ENCODE measurements at regions not wholly inside any gene's neighbourhood (a gene's known extent, or its start where the extent isn't known, plus 50 kb on each side); places are given as distances from the start of the nearest gene placed in this dataset.
"Not testable (repeated sequence)": the region's sequence is repeated elsewhere in the genome, so short reads cannot be mapped to it uniquely, and the experiment has no call there.

- not testable (repeated sequence) for H3K9ac ChIP-seq (ENCODE audit: low read depth, low read length); H3K27ac ChIP-seq (ENCODE audit: low read length); H3K4me3 ChIP-seq (ENCODE audit: low read length); H3K36me3 ChIP-seq (ENCODE audit: insufficient read depth, low read depth, low read length); H3K9me3 ChIP-seq (ENCODE audit: insufficient read depth, low read depth, low read length); H3K27me3 ChIP-seq (ENCODE audit: insufficient read depth, low read length)
- H3K4me1 ChIP-seq (ENCODE audit: insufficient read depth, low read length), result peaks cover 10% of the 10 kb centered on the region; the same call in 1 of the 2 replicates
Observed at GRCh38 chr2:133647386-133647785, 79.1 kb upstream of the NCKAP5 start.

- no peak overlapping the region for H3K9ac ChIP-seq (ENCODE audit: low read depth, low read length)
- no peaks in the 10 kb centered on the region; the same call in 1 of the 2 replicates for H3K9me3 ChIP-seq (ENCODE audit: insufficient read depth, low read depth, low read length)
- no peaks in the 10 kb centered on the region for H3K36me3 ChIP-seq (ENCODE audit: insufficient read depth, low read depth, low read length)
- no peaks in the 10 kb centered on the region for H3K27me3 ChIP-seq (ENCODE audit: insufficient read depth, low read length)
- no peaks in the 10 kb centered on the region for H3K4me1 ChIP-seq (ENCODE audit: insufficient read depth, low read length)
- no peak overlapping the region for H3K4me3 ChIP-seq (ENCODE audit: low read length)
- no peak overlapping the region for H3K27ac ChIP-seq (ENCODE audit: low read length)
Observed at GRCh38 chr2:133651861-133652260, 83.6 kb upstream of the NCKAP5 start.

GRCh38 chr2:133652398-133652797, 84.1 kb upstream of the NCKAP5 start:
- Histone ChIP-seq H3K9ac (ENCODE audit: low read depth, low read length) (no peak overlapping the region), H3K36me3 (ENCODE audit: insufficient read depth, low read depth, low read length) (no peaks in the 10 kb centered on the region), H3K4me3 (ENCODE audit: low read length) (no peak overlapping the region), H3K4me1 (ENCODE audit: insufficient read depth, low read length) (no peaks in the 10 kb centered on the region), H3K27ac (ENCODE audit: low read length) (no peak overlapping the region), H3K27me3 (ENCODE audit: insufficient read depth, low read length) (no peaks in the 10 kb centered on the region), H3K9me3 (ENCODE audit: insufficient read depth, low read depth, low read length) (no peaks in the 10 kb centered on the region; the same call in 1 of the 2 replicates)

DNA sequence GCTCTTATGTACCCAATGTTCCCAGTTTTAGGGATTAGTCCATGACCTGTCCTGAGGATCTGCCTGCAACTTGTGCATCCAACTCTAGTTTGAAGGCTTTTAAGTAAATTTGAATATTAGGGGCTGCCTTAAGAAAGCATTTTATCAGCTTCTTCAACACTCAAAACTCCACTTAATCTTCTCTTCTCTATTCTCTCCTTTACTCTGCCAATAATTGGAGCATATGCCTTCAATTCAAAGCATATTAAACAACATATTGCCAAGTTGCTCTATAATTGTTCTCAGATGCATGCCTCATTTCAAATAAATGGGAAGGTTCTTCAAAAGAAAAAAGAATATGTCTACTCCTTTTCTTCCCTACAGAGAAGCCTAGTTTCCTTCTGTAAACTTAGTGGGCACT, 84.8 kb upstream of the NCKAP5 start:
- no peak overlapping the region for H3K9ac ChIP-seq (ENCODE audit: low read depth, low read length)
- H3K4me3 ChIP-seq (ENCODE audit: low read length), result no peak overlapping the region
- no peaks in the 10 kb centered on the region; the same call in 1 of the 2 replicates for H3K4me1 ChIP-seq (ENCODE audit: insufficient read depth, low read length)
- H3K27me3 ChIP-seq (ENCODE audit: insufficient read depth, low read length), result no peaks in the 10 kb centered on the region
- no peak overlapping the region for H3K27ac ChIP-seq (ENCODE audit: low read length)
- H3K36me3 ChIP-seq (ENCODE audit: insufficient read depth, low read depth, low read length), result no peaks in the 10 kb centered on the region
- no peaks in the 10 kb centered on the region; the same call in 1 of the 2 replicates for H3K9me3 ChIP-seq (ENCODE audit: insufficient read depth, low read depth, low read length)

DNA sequence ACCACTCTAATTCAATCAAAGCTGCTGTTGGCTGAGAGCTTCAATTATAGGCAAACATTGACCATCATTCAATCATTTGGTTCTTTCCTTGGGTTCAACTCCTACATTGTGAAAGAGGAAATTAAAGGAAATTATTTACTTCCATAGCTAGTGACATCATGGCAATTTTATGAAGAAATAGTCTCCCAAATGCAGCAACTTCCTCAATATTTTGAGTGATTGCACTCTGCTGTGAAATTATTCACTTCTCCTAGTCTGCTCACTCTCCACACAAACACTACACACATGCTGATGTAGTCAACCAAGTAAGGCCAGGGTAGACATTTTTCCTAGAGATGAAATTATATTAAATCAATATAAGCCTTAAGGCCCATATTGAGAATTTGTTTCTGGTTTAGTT, 86.7 kb upstream of the NCKAP5 start:
- Histone ChIP-seq H3K4me1 (ENCODE audit: insufficient read depth, low read length) (no peaks in the 10 kb centered on the region; the same call in 1 of the 2 replicates), H3K4me3 (ENCODE audit: low read length) (no peak overlapping the region), H3K9me3 (ENCODE audit: insufficient read depth, low read depth, low read length) (no peaks in the 10 kb centered on the region), H3K27ac (ENCODE audit: low read length) (no peak overlapping the region), H3K36me3 (ENCODE audit: insufficient read depth, low read depth, low read length) (no peaks in the 10 kb centered on the region), H3K9ac (ENCODE audit: low read depth, low read length) (no peak overlapping the region), H3K27me3 (ENCODE audit: insufficient read depth, low read length) (no peaks in the 10 kb centered on the region)

DNA sequence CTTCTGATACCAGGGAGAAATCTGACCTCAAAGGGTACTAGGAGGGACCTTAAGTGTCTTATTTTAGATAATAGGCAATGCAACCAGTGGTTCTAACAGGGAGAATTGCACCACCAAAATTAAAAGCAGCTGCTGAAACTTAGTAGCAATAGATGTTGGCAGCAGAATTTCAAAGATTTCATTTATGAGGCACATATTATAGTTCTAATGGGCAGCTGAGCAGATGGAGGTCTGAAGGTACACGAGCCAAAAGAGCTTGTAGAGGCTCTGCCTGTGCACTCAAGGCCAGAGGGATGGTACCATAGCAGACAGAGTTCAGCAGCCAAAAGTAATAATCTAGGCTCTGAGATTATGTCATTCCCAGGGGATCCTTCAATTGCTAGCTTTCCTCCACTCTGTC, 87.3 kb upstream of the NCKAP5 start:
- Histone ChIP-seq H3K4me3 (ENCODE audit: low read length) (no peak overlapping the region), H3K27me3 (ENCODE audit: insufficient read depth, low read length) (no peaks in the 10 kb centered on the region), H3K27ac (ENCODE audit: low read length) (no peak overlapping the region), H3K4me1 (ENCODE audit: insufficient read depth, low read length) (no peaks in the 10 kb centered on the region; the same call in 1 of the 2 replicates), H3K9me3 (ENCODE audit: insufficient read depth, low read depth, low read length) (no peaks in the 10 kb centered on the region), H3K36me3 (ENCODE audit: insufficient read depth, low read depth, low read length) (no peaks in the 10 kb centered on the region), H3K9ac (ENCODE audit: low read depth, low read length) (no peak overlapping the region)

DNA sequence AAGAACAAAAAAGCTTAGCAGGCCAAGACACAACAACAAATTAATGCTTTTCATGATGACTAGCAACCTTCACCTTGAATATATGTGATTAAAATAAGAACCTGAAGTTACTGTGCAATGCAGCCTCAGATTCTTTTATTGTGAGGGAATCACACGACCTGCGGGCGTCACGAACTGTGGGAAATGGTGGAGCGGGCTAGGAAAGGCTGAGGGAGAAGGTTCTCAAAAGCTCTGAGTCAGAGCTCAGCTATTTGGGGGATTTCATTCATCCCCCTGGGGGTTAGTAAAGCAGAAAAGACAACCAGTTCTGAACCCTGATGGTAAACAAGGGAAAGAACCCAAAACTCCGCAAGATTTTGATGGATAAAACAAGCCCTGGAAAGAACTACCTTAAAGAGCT, 89.3 kb upstream of the NCKAP5 start:
- H3K27ac ChIP-seq (ENCODE audit: low read length), result no peak overlapping the region
- H3K27me3 ChIP-seq (ENCODE audit: insufficient read depth, low read length), result no peaks in the 10 kb centered on the region
- no peaks in the 10 kb centered on the region for H3K36me3 ChIP-seq (ENCODE audit: insufficient read depth, low read depth, low read length)
- no peaks in the 10 kb centered on the region; the same call in 1 of the 2 replicates for H3K4me1 ChIP-seq (ENCODE audit: insufficient read depth, low read length)
- H3K4me3 ChIP-seq (ENCODE audit: low read length), result no peak overlapping the region
- H3K9me3 ChIP-seq (ENCODE audit: insufficient read depth, low read depth, low read length), result no peaks in the 10 kb centered on the region
- H3K9ac ChIP-seq (ENCODE audit: low read depth, low read length), result no peak overlapping the region

DNA sequence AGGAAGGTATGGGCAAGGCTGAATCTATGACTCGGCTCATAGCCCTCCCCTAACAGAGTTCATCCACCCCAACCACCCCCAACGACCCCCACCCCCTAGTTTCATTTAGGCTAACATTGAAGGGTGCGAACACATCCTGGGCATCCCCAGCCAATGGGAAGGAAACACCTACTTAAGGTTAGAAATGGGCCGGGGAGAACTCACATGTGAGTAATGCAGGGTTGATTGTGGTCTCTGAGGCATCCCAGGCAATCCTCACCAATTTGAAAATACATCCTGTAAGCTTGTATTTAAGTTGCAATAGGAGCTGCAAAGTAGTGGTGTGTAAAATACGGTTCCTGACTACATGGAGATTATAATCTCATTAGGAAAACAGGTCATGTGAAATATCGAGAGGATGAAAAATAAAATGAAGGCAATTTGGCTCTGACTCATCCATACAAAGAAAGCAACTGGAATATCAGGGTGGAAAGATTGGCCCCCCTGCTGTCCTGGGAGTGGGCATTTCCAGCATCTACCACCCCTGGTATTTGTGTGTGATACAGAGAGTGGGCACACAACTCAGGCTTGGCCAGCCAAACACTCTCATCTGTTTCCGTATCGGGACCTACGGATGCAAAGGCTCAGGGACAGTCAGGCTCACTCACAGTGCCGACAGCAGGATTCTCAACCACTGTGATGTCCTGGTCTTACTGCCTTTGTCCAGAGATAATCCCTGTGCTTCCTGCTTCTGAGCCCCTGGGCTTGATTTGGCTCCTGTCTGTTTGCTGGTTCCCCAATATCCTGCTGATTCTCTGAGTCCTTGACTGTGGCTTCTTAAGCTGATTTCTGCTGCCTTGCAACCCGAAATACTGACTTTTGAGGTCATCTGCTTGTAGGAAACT, 90.0 kb upstream of the NCKAP5 start:
- no peaks in the 10 kb centered on the region for H3K36me3 ChIP-seq (ENCODE audit: insufficient read depth, low read depth, low read length)
- no peaks in the 10 kb centered on the region for H3K27me3 ChIP-seq (ENCODE audit: insufficient read depth, low read length)
- no peaks in the 10 kb centered on the region; the same call in 1 of the 2 replicates for H3K4me1 ChIP-seq (ENCODE audit: insufficient read depth, low read length)
- H3K27ac ChIP-seq (ENCODE audit: low read length), result no peak overlapping the region
- no peaks in the 10 kb centered on the region for H3K9me3 ChIP-seq (ENCODE audit: insufficient read depth, low read depth, low read length)
- no peak overlapping the region for H3K4me3 ChIP-seq (ENCODE audit: low read length)
- H3K9ac ChIP-seq (ENCODE audit: low read depth, low read length), result no peak overlapping the region

GRCh38 chr2:133660510-133660909, 92.2 kb upstream of the NCKAP5 start:
- Histone ChIP-seq H3K36me3 (ENCODE audit: insufficient read depth, low read depth, low read length) (no peaks in the 10 kb centered on the region), H3K9ac (ENCODE audit: low read depth, low read length) (no peak overlapping the region), H3K9me3 (ENCODE audit: insufficient read depth, low read depth, low read length) (no peaks in the 10 kb centered on the region), H3K4me1 (ENCODE audit: insufficient read depth, low read length) (no peaks in the 10 kb centered on the region; the same call in 1 of the 2 replicates), H3K27me3 (ENCODE audit: insufficient read depth, low read length) (no peaks in the 10 kb centered on the region), H3K27ac (ENCODE audit: low read length) (no peak overlapping the region), H3K4me3 (ENCODE audit: low read length) (no peak overlapping the region)

GRCh38 chr2:133661392-133661791, 93.1 kb upstream of the NCKAP5 start:
- H3K27me3 ChIP-seq (ENCODE audit: insufficient read depth, low read length), result no peaks in the 10 kb centered on the region
- H3K4me1 ChIP-seq (ENCODE audit: insufficient read depth, low read length), result no peaks in the 10 kb centered on the region; the same call in 1 of the 2 replicates
- no peaks in the 10 kb centered on the region for H3K9me3 ChIP-seq (ENCODE audit: insufficient read depth, low read depth, low read length)
- H3K9ac ChIP-seq (ENCODE audit: low read depth, low read length), result no peak overlapping the region
- H3K27ac ChIP-seq (ENCODE audit: low read length), result no peak overlapping the region
- H3K36me3 ChIP-seq (ENCODE audit: insufficient read depth, low read depth, low read length), result no peaks in the 10 kb centered on the region
- H3K4me3 ChIP-seq (ENCODE audit: low read length), result no peak overlapping the region

GRCh38 chr2:133666621-133667020, 98.4 kb upstream of the NCKAP5 start:
- no peak overlapping the region for H3K9ac ChIP-seq (ENCODE audit: low read depth, low read length)
- peaks cover 6% of the 10 kb centered on the region; the same call in 1 of the 2 replicates for H3K9me3 ChIP-seq (ENCODE audit: insufficient read depth, low read depth, low read length)
- H3K4me3 ChIP-seq (ENCODE audit: low read length), result no peak overlapping the region
- H3K36me3 ChIP-seq (ENCODE audit: insufficient read depth, low read depth, low read length), result no peaks in the 10 kb centered on the region
- no peaks in the 10 kb centered on the region for H3K4me1 ChIP-seq (ENCODE audit: insufficient read depth, low read length)
- no peak overlapping the region for H3K27ac ChIP-seq (ENCODE audit: low read length)
- no peaks in the 10 kb centered on the region for H3K27me3 ChIP-seq (ENCODE audit: insufficient read depth, low read length)

DNA sequence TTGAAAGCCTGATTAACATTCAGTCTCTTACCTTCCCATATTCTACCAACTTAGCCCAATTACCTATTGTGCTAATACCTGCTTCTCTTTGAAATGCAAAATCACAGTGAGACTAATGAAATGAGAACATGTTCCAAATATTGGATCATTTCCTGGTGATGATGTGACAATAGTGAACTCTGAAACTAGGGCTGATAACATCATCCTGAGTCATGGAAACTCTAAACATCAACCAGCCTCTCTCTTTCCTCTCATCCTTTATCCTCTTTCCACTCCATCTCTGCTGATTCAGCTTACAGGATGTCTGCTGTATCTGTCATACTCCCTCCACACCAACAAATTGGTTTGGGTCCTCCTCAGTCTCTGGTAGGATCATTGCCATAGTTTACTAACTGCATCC, 98.8 kb upstream of the NCKAP5 start:
- H3K4me1 ChIP-seq (ENCODE audit: insufficient read depth, low read length), result no peaks in the 10 kb centered on the region
- no peaks in the 10 kb centered on the region for H3K27me3 ChIP-seq (ENCODE audit: insufficient read depth, low read length)
- peaks cover 6% of the 10 kb centered on the region; the same call in 1 of the 2 replicates for H3K9me3 ChIP-seq (ENCODE audit: insufficient read depth, low read depth, low read length)
- H3K4me3 ChIP-seq (ENCODE audit: low read length), result no peak overlapping the region
- H3K9ac ChIP-seq (ENCODE audit: low read depth, low read length), result no peak overlapping the region
- H3K27ac ChIP-seq (ENCODE audit: low read length), result no peak overlapping the region
- no peaks in the 10 kb centered on the region for H3K36me3 ChIP-seq (ENCODE audit: insufficient read depth, low read depth, low read length)
